Stomach smooth muscle (tissue), 2 donors: ENCODE measurements at regions not wholly inside any gene's neighbourhood (a gene's known extent, or its start where the extent isn't known, plus 50 kb on each side); places are given as distances from the start of the nearest gene placed in this dataset.
"Not testable (repeated sequence)": the region's sequence is repeated elsewhere in the genome, so short reads cannot be mapped to it uniquely, and the experiment has no call there.

Experiments
- H3K27ac ChIP-seq: one replicate; pipeline ENCODE4 v1.7.0; 2013; ENCODE audit warnings: mild to moderate bottlenecking, low read length, inconsistent platforms
- H3K27me3 ChIP-seq, 2 donors: one replicate each; pipeline ENCODE4 v1.7.0; 2013; ENCODE audit warnings: low read length in 2 of 2; ENCODE audit not compliant: insufficient read depth in 2 of 2, control insufficient read depth in 1 of 2
- H3K36me3 ChIP-seq, 2 donors: one replicate each; pipeline ENCODE4 v1.7.0; 2013; ENCODE audit warnings: low read length in 2 of 2; ENCODE audit not compliant: control insufficient read depth in 2 of 2, insufficient read depth in 2 of 2
- H3K4me1 ChIP-seq: one replicate; pipeline ENCODE4 v1.7.0; 2013; ENCODE audit warnings: low read length; ENCODE audit not compliant: control insufficient read depth, insufficient read depth
- H3K4me3 ChIP-seq, 2 donors: one replicate each; pipeline ENCODE4 v1.7.0; 2013; ENCODE audit warnings: low read length in 2 of 2
- H3K9ac ChIP-seq, 2 donors: one replicate each; pipeline ENCODE4 v1.7.0; 2013; ENCODE audit warnings: low read length in 2 of 2, mild to moderate bottlenecking in 1 of 2
- H3K9me3 ChIP-seq, 2 donors: one replicate each; pipeline ENCODE4 v1.7.0; 2013; ENCODE audit warnings: low read length in 2 of 2; ENCODE audit not compliant: control insufficient read depth in 2 of 2
- donor health status: healthy.
- donor health status: Pancreatic carcinoma.

DNA sequence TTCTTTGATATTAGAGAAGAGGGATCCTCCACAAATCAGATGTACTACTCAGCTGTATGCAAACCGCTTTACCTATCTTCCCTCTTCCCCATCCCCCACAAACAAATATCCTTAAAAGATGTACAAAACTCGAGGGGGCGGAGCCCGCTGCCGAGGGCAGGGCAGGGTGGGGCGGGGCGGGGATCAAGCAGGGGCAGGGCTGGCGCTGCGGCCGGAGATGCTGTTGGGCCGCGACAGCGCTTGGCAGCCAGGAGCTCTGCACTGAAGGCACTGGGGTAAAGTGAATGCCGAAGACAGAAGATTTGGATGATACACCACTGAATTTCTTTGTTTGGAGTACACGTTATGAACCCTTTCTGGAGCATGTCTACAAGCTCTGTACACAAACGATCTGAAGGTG lies 474.8 kb downstream of the CDH10 start:
- Histone ChIP-seq H3K27ac (no peak overlapping the region), H3K9ac (no peak overlapping the region), H3K27me3 (no peaks in the 10 kb centered on the region), H3K4me1 (no peaks in the 10 kb centered on the region), H3K9me3 (no peaks in the 10 kb centered on the region), H3K36me3 (no peaks in the 10 kb centered on the region), H3K4me3 (no peak overlapping the region)

DNA sequence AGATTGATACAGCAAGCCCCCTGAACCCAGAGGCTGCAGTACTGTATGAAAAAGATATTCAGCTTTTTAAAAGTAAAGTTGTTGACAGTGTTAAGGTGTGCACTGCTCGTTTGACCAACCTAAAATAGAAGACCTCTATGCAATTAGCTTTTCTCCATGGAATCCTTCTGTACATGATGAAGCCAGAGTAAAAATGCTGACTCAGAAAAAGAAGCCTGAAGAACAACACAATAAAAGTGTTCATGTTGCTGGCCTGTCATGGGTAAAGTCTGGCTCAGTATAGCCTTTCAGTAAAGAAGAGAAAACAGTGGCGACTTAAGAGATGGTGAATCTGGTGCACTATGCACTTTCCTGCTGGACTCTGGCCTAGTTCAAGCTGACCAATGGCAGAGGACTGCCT lies 473.8 kb downstream of the CDH10 start:
- H3K9me3 ChIP-seq, H3K27me3 ChIP-seq, H3K9ac ChIP-seq, H3K36me3 ChIP-seq, H3K4me3 ChIP-seq, H3K4me1 ChIP-seq, H3K27ac ChIP-seq: not testable (repeated sequence)

DNA sequence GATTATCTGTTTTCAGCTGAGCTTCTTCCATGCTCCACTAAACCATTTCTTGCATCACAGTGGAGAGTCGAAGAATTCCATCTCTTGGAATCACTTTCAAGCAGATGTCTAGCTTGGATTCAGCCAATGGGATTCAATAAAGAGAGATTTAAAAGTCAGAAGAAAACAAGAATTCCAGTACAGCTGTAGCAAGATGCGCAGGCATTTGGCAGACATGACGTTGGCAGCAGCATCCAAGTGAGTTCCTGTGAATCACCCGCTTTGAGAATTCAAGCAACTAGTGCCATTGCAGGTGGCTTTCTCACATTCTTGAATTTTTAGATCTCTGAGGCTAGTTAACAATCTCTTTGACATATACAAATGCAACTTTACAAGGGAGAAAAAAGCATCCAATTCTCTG lies 467.0 kb downstream of the CDH10 start:
- no peaks in the 10 kb centered on the region for H3K9me3 ChIP-seq
- H3K27me3 ChIP-seq, result no peaks in the 10 kb centered on the region
- no peak overlapping the region for H3K9ac ChIP-seq
- no peak overlapping the region for H3K4me3 ChIP-seq
- no peaks in the 10 kb centered on the region for H3K4me1 ChIP-seq
- no peaks in the 10 kb centered on the region for H3K36me3 ChIP-seq
- H3K27ac ChIP-seq, result no peak overlapping the region

DNA sequence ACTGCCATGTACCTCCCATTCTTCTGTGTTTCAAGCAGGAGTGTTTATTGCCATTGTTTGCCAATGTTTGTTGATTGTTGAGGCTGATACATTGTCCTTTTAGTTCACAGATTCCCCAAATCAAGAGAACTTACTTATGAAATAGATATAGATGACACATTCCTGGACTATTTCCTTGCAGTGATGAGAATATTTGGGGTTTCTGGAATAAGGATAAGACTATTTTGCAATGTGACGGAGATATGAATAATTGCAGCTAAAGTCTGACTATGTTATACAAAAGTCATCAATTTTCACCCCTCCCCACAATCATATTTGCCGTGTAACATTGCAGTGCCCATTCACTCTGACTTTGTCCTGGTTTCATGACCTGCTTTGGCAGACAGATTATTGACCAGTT lies 460.8 kb downstream of the CDH10 start:
- no peaks in the 10 kb centered on the region for H3K4me1 ChIP-seq
- no peak overlapping the region for H3K4me3 ChIP-seq
- H3K9me3 ChIP-seq, result no peaks in the 10 kb centered on the region
- no peak overlapping the region for H3K27ac ChIP-seq
- no peaks in the 10 kb centered on the region for H3K27me3 ChIP-seq
- H3K9ac ChIP-seq, result no peak overlapping the region
- no peaks in the 10 kb centered on the region for H3K36me3 ChIP-seq

DNA sequence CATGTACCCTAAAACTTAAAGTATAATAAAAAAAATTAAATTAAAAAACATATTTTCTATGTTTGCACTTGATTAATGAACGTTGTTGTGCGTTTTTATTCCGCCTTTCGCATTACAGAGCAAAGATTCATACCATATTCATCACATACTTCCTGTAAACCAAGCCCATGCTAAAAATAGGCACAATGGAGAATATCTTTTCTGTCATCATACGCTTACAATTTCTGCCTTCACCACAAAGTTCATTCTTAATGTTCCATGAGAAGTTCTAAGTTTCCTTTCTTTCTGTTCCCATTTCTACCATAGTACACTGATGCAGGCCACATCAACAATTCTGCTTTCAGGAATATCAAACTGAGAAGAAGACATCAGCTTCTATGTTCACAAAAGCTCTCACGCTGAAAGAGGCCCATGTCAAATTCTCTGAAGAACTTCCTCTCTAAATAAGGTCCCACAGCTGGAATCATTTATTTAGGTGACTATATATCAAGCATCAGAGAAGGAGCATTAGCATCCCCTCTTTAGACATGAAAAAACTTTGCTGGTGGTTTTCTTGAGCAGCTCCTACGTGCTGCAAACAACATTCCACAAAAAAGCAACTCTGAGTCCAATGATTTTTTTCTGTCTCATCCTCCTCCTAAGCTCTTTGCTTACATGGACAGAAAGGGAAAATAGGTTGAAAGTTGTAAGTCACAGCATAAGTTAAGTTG lies 456.4 kb downstream of the CDH10 start:
- Histone ChIP-seq H3K9ac (no peak overlapping the region), H3K27ac (no peak overlapping the region), H3K9me3 (no peaks in the 10 kb centered on the region), H3K4me1 (no peaks in the 10 kb centered on the region), H3K36me3 (no peaks in the 10 kb centered on the region), H3K4me3 (no peak overlapping the region), H3K27me3 (no peaks in the 10 kb centered on the region)

DNA sequence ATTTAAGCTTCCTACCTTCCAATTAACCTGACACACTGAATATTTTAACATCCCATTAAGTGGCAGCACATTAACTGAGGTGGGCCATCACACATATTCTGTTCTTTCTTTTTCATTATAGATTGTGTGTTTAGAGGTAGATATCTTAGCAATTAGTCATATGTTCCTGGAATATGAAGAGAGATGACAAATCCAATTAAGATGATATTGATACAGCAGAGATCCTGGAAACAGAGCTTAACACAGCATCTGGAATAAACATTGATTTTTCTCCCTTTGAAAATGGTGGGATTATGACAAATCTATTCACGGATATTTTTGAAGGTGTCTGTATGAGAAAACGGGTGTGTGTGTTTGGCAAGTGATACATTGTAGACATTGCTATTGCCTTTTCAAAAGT lies 448.0 kb downstream of the CDH10 start:
- Histone ChIP-seq H3K9me3 (no peaks in the 10 kb centered on the region), H3K36me3 (no peaks in the 10 kb centered on the region), H3K27ac (no peak overlapping the region), H3K4me1 (no peaks in the 10 kb centered on the region), H3K27me3 (no peaks in the 10 kb centered on the region), H3K4me3 (no peak overlapping the region), H3K9ac (no peak overlapping the region)

DNA sequence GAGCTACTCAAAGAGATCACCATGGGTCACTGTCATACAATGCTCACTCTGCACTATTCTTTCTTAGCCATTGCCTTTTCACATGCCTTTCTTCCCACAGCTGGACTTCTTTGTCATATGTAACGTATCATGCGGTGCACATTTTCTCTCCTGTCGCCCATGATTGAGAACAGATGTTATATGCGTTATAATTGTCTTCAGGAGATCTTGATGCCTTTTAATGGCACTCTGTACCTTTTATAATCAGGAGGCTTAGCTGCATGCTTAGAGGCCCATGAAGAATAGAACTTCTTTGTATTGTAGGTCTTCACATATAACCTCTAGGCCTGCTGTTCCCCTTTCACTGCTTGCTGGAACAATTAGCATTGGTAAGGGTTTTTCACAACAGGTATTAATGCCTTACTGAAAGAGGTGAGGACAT lies 436.1 kb downstream of the CDH10 start:
- H3K27ac ChIP-seq, result no peak overlapping the region
- H3K27me3 ChIP-seq, result no peaks in the 10 kb centered on the region

DNA sequence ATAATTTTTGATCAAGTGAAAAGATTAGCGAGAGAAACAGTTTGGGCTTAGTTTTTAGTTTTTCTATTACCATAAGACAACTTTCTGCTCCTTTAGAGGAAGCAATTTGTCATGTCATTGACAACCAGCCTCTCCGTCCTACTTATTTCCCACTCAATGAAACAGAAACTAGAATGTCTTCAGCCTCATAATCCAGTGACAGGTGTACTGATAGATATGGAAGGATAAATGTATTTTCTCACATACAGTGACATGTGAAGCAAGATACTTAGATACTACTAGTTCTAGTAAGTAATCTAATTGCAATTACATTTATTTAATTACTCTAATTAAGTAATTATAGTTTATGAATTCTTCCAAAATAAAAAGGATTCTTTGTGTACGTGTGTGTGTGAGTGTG lies 429.7 kb downstream of the CDH10 start:
- Histone ChIP-seq H3K36me3 (no peaks in the 10 kb centered on the region), H3K27ac (no peak overlapping the region), H3K4me3 (no peak overlapping the region), H3K9ac (no peak overlapping the region), H3K4me1 (no peaks in the 10 kb centered on the region), H3K27me3 (no peaks in the 10 kb centered on the region), H3K9me3 (no peaks in the 10 kb centered on the region)

More for the DNA sequence above, 436.1 kb downstream of the CDH10 start:
- no peak overlapping the region for H3K9ac ChIP-seq
- H3K4me1 ChIP-seq, result no peaks in the 10 kb centered on the region
- no peak overlapping the region for H3K4me3 ChIP-seq
- H3K9me3 ChIP-seq, result no peaks in the 10 kb centered on the region
- no peaks in the 10 kb centered on the region for H3K36me3 ChIP-seq

DNA sequence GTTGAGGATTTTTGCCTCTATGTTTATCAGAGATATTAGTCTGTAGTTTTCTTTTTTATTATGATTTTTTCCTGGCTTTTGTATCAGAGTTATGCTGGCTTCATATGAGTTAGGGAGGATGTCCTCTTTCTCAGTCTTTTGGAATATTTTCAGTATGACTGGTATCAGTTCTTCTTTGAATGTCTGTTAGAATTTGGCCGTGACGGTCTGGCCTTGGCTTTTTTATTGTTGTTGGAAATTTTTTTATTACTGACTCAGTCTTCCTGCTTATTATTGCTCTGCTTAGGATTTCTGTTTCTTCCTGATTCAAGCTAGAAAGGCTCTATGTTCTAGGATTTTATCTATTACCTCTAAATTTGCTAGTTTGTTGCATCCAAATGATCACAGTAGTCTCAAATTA lies 421.9 kb downstream of the CDH10 start:
- H3K9me3 ChIP-seq, result peaks cover 0 to 2% of the 10 kb centered on the region in 2 donors
- no peak overlapping the region for H3K4me3 ChIP-seq
- no peaks in the 10 kb centered on the region for H3K4me1 ChIP-seq
- no peaks in the 10 kb centered on the region for H3K36me3 ChIP-seq
- H3K9ac ChIP-seq, result no peak overlapping the region
- no peak overlapping the region for H3K27ac ChIP-seq
- no peaks in the 10 kb centered on the region for H3K27me3 ChIP-seq

DNA sequence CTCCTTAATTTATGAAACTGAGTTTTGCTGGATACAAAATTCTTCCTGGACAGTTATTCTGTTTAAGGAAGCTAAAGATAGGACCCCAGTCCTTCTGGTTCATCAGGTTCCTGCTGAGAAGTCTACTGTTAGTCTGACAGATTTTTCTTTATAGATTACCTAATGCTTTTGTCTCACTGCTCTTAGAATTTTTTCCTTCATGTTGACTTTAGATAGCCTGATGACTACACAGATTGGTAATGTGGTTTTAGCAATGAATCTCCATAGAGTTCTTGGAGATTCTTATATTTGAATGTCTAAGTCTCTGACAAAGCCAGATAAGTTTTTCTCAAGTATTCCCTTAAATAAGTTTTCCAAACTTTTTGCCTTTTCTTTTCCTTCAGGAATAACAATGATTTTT lies 419.7 kb downstream of the CDH10 start:
- H3K9ac ChIP-seq, result no peak overlapping the region
- H3K9me3 ChIP-seq, result peaks cover 0 to 2% of the 10 kb centered on the region in 2 donors
- H3K27me3 ChIP-seq, result no peaks in the 10 kb centered on the region
- no peak overlapping the region for H3K4me3 ChIP-seq
- H3K4me1 ChIP-seq, result no peaks in the 10 kb centered on the region
- no peak overlapping the region for H3K27ac ChIP-seq
- no peaks in the 10 kb centered on the region for H3K36me3 ChIP-seq

DNA sequence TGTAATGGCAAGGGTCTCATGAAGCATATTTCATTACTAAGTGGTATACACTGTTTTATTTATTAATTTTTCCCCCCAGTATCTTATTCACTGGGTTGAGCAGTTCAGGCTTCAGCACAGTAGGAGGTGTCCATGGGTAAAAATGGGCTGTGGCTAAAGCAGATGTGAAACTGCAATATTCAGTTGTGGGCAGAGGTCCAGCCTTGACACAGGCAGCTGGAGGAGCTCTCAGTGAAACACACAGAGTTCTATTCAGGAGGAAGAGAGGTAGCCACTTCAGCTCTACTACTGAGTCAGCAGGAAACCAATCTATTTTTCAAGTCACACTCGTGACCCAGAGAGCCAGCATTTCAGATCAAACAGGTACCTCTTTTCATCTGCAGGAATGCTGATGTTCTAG lies 418.3 kb downstream of the CDH10 start:
- Histone ChIP-seq H3K36me3 (no peaks in the 10 kb centered on the region), H3K9me3 (peaks cover 0 to 2% of the 10 kb centered on the region in 2 donors)

More for the DNA sequence above, 418.3 kb downstream of the CDH10 start:
- Histone ChIP-seq H3K27ac (no peak overlapping the region), H3K4me3 (no peak overlapping the region), H3K4me1 (no peaks in the 10 kb centered on the region), H3K27me3 (no peaks in the 10 kb centered on the region), H3K9ac (no peak overlapping the region)
